Small intestine (tissue), 7 donors: ENCODE measurements at regions not wholly inside any gene's neighbourhood (a gene's known extent, or its start where the extent isn't known, plus 50 kb on each side); places are given as distances from the start of the nearest gene placed in this dataset.

Experiments used
- DNase-seq, 2 donors: peaks; one replicate each; pipeline versions ENCODE4 v3.0.0 to v3.0.0-alpha.2; 2013
- FAIRE-seq: peaks from 2 replicates; lab custom pipeline; 2012; peaks lifted over from hg19 to GRCh38; lab: Jason Lieb, UNC
- H3K27ac ChIP-seq, 3 donors: one replicate each; pipeline ENCODE4 v1.5.1; 2013; ENCODE audit warnings: low read length in 2 of 3, mild to moderate bottlenecking in 2 of 3, control low read depth in 1 of 3, inconsistent platforms in 1 of 3, low read depth in 1 of 3, moderate library complexity in 1 of 3
- H3K27me3 ChIP-seq, 3 donors: one replicate each; pipeline ENCODE4 v1.6.1; 2013; ENCODE audit warnings: low read length in 3 of 3, inconsistent platforms in 1 of 3; ENCODE audit not compliant: control insufficient read depth in 3 of 3, insufficient read depth in 3 of 3
- H3K36me3 ChIP-seq, 3 donors: one replicate each; pipeline ENCODE4 v1.6.1; 2013; ENCODE audit warnings: low read length in 3 of 3, inconsistent platforms in 1 of 3, low read depth in 1 of 3, mild to moderate bottlenecking in 1 of 3, moderate library complexity in 1 of 3; ENCODE audit not compliant: control insufficient read depth in 3 of 3, insufficient read depth in 2 of 3
- H3K4me1 ChIP-seq, 3 donors: one replicate each; pipeline ENCODE4 v1.6.1; 2013; ENCODE audit warnings: low read length in 2 of 3, inconsistent platforms in 1 of 3, low read depth in 1 of 3, mild to moderate bottlenecking in 1 of 3, moderate library complexity in 1 of 3; ENCODE audit not compliant: control insufficient read depth in 3 of 3, insufficient read depth in 2 of 3
- H3K4me3 ChIP-seq, 3 donors: one replicate each; pipeline ENCODE4 v1.5.1; 2013; ENCODE audit warnings: low read length in 3 of 3, control low read depth in 1 of 3, inconsistent platforms in 1 of 3, low read depth in 1 of 3, mild to moderate bottlenecking in 1 of 3, moderate library complexity in 1 of 3
- H3K9me3 ChIP-seq, 2 donors: one replicate each; pipeline ENCODE4 v1.6.1; 2013; ENCODE audit warnings: low read depth in 1 of 2, low read length in 1 of 2; ENCODE audit not compliant: control insufficient read depth in 2 of 2, insufficient read depth in 1 of 2
- WGBS, 3 donors: extraction: QIAGEN DNeasy Blood & Tissue Kit; methylation state at CpG; one replicate each; pipeline ENCODE4 v1.1.7; 2013; 5-methylcytosine and 5-hydroxymethylcytosine counted together
- donor health status: healthy with polysubstance abuse.
- donor health status: control.
- donor health status: control.
- donor health status: Bipolar disorder and iron deficiency.
- donor health status: healthy.

DNA sequence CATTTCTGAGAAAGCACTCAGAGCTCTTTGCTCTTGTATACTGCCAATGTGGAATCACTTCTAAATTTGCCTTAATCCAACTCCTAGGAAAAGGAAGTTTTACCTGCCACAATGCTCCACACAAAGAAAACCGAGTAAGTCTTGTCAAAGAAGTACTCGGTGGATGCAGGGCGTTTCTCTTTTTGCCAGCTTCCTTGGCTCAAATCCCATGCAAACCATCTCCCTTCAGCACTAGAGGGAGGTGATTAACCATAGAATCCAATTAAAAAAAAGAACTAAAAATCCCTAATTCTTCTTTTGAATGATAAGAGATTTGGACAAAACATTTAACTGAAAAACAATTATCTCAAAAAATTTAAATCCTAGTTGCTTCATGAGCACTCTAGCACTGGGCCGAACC, 129.0 kb downstream of the RPRM start:
- H3K27me3 ChIP-seq, result no peaks in the 10 kb centered on the region
- no peaks in the 10 kb centered on the region for H3K36me3 ChIP-seq
- no peaks in the 10 kb centered on the region for H3K9me3 ChIP-seq
- WGBS, 3 donors, result 72 to 79% (median 75%) methylated on average over 4 of the region's 4 CpGs
- FAIRE-seq (no peak), DNase-seq (no peak)
- no peaks in the 10 kb centered on the region for H3K4me1 ChIP-seq
- H3K27ac ChIP-seq, result no peak overlapping the region
- no peak overlapping the region for H3K4me3 ChIP-seq

DNA sequence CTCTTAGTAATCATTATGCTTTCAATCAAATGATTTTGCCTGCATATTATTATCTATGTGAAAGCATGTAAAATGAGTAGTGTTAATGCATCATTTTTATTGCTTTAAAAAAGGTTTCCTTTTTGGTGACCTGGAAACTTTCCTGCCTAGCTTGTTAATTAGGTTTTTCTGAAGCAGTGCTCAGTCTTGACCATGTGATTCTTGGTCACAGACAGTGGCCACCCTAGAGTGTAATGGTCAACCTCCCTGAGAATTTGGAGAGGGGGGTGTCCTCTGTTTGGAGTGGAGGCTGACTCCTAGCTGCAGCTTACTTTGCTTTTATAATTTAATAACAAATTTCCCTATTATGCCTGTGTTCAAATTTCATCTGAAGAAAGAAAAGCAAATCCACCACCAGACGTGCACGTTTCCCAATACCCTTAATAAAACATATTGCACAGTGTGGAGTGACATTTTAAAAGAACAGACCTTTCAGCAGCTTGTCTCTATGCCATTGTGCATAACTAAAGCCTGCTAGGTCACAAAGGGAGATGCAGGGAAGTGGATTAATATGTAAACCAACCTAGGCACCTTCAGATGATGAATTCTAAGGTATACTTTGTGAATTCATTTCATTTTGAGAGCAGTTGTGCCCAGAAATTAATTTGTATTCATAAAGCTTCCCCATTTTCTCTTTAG, 130.6 kb downstream of the RPRM start:
- Histone ChIP-seq H3K9me3 (no peaks in the 10 kb centered on the region), H3K27ac (no peak overlapping the region), H3K27me3 (no peaks in the 10 kb centered on the region), H3K36me3 (no peaks in the 10 kb centered on the region), H3K4me1 (no peaks in the 10 kb centered on the region), H3K4me3 (no peak overlapping the region)
- DNase-seq, result no peak
- FAIRE-seq, result no peak
- whole genome bisulfite sequencing, 3 donors, result 42 to 59% (median 51%) methylated on average over 2 of the region's 2 CpGs

DNA sequence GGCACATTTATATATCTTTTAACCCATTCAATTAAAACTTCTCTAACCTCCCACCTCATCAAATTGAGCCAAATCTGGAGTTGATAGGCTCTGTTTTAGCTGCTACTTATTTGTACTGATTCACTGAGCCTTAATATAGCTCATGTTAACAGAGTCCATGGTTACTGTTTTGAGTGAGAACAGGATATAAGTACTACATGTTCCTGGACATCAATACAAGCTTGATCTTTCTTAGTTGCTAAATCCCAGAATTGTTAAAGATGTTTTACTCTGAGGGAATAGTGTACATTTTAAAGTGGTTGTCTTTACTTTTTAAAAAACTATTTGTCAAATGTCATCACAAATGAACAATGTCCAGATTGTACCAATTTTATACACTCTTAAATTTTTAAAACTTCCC, 157.7 kb downstream of the RPRM start:
- no peak for DNase-seq
- FAIRE-seq, result no peak
- Histone ChIP-seq H3K27me3 (no peaks in the 10 kb centered on the region), H3K4me3 (no peak overlapping the region), H3K27ac (no peak overlapping the region), H3K4me1 (no peaks in the 10 kb centered on the region), H3K36me3 (no peaks in the 10 kb centered on the region), H3K9me3 (no peaks in the 10 kb centered on the region)

DNA sequence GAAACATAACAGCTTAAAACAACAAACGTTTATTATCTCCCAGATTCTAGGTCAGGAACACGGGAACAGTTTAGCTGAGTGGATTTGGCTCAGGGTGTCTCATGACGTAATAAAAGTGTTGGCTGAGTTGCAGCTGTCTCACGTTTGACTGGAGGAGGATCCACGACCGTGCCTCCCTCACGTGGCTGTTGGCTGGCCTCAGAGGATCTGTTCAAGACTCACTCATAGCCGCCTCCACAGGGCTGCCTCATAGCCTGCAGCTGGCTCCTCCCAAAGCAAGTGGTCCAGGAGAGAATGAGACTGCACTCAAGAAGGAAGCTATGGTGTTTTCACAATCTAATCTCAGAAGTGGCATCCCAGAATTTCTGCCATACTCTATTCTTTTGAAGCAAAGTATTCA, 167.1 kb downstream of the RPRM start:
- no peak for FAIRE-seq
- H3K4me1 ChIP-seq, result no peaks in the 10 kb centered on the region
- no peak overlapping the region for H3K27ac ChIP-seq
- no peaks in the 10 kb centered on the region for H3K9me3 ChIP-seq
- 48 to 59% (median 52%) methylated on average over 8 of the region's 8 CpGs for WGBS, 3 donors
- no peak overlapping the region for H3K4me3 ChIP-seq
- no peaks in the 10 kb centered on the region for H3K27me3 ChIP-seq
- DNase-seq, result no peak
- no peaks in the 10 kb centered on the region for H3K36me3 ChIP-seq

DNA sequence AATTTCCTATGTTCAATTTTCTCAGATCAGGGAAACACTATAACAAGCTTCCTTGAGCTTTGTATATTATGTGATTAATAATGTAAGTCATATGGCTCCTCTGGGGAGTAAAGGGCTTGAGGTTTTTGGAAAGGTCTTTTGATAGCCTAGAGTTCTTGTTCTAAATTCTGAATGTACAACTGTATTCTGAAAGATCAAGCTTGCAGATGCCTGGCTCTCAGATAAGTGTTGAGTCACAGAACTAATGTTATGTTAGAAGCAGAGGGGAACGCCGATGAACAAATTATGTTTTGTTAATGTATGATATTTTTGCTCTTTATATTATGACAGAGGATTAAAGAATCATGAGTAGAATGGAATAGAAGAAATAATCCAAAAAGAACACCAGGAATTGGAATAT, 170.1 kb downstream of the RPRM start:
- DNase-seq, result no peak
- Histone ChIP-seq H3K4me1 (no peaks in the 10 kb centered on the region), H3K36me3 (no peaks in the 10 kb centered on the region), H3K27me3 (no peaks in the 10 kb centered on the region), H3K27ac (no peak overlapping the region), H3K4me3 (no peak overlapping the region), H3K9me3 (no peaks in the 10 kb centered on the region)
- no peak for FAIRE-seq
- 87 to 96% (median 89%) methylated on average over 2 of the region's 2 CpGs for WGBS, 3 donors

DNA sequence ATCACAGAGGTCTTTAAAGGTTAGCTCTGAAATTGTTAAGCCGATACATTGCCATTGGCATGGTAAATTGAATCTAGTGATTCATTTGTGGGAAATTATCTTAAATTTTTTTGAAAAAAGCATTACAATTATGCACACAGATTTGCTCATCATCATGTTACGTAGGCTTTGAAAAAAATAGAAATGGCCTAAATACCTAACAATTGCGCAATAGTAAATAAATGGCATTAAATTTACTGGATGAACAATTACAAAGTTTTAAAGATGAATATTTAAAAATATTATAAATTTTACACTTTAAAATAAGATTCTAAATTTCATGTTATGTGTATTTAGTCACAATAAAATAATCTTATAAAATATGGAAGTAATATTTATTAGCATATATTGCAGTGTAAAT, 171.3 kb downstream of the RPRM start:
- Histone ChIP-seq H3K36me3 (no peaks in the 10 kb centered on the region), H3K4me1 (no peaks in the 10 kb centered on the region), H3K4me3 (no peak overlapping the region), H3K27ac (no peak overlapping the region), H3K9me3 (no peaks in the 10 kb centered on the region), H3K27me3 (no peaks in the 10 kb centered on the region)
- DNase-seq (no peak), FAIRE-seq (no peak)
- 58 to 77% (median 59%) methylated on average over 3 of the region's 3 CpGs for WGBS, 3 donors

DNA sequence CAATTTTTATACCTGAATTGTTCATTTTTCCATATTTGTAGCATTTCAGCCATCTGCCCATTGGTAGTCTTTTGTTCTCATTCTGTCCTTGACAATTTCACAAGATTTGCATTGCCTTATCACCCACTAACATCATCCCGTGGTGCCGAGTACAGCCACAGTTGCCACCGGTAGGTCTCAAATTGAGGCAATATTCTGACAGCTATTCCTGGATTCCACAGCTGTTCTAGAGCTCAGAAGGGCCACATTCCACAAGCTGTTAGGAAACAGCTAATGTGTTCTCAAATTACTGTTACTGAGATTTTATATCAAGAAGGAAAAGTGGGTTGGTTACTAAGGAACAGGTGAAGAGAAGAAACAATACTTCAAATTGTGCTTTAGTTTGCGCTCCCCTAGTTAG, 178.8 kb downstream of the RPRM start:
- H3K36me3 ChIP-seq, result no peaks in the 10 kb centered on the region
- H3K27me3 ChIP-seq, result no peaks in the 10 kb centered on the region
- no peak overlapping the region for H3K4me3 ChIP-seq
- no peaks in the 10 kb centered on the region for H3K9me3 ChIP-seq
- no peaks in the 10 kb centered on the region for H3K4me1 ChIP-seq
- FAIRE-seq (no peak), DNase-seq (no peak)
- 92 to 95% (median 93%) methylated on average over 4 of the region's 4 CpGs for WGBS, 3 donors
- no peak overlapping the region for H3K27ac ChIP-seq

DNA sequence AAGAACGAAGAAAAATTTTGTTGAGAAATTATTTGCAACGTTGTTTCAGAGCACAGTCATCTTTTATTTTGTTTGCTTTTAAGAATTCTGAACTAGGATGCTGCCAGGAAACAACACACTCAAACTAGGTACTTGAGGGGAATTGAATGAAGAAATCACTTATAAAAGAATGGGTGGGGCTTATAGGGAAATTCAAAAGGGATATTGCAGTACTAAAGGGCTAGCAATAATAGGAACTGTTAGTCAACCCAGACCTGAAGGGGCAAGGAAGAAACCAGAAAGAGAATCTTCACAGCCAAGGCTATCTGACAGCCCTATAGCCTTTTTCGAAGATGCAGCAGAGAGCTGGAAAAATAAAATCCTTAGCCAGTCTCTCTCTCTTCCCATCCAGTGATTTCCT, 179.3 kb downstream of the RPRM start:
- H3K36me3 ChIP-seq, result no peaks in the 10 kb centered on the region
- no peaks in the 10 kb centered on the region for H3K27me3 ChIP-seq
- FAIRE-seq, result no peak
- 66 to 80% (median 71%) methylated on average over 3 of the region's 3 CpGs for WGBS, 3 donors
- H3K27ac ChIP-seq, result no peak overlapping the region
- no peak overlapping the region for H3K4me3 ChIP-seq
- no peaks in the 10 kb centered on the region for H3K4me1 ChIP-seq
- DNase-seq, result no peak
- H3K9me3 ChIP-seq, result no peaks in the 10 kb centered on the region

DNA sequence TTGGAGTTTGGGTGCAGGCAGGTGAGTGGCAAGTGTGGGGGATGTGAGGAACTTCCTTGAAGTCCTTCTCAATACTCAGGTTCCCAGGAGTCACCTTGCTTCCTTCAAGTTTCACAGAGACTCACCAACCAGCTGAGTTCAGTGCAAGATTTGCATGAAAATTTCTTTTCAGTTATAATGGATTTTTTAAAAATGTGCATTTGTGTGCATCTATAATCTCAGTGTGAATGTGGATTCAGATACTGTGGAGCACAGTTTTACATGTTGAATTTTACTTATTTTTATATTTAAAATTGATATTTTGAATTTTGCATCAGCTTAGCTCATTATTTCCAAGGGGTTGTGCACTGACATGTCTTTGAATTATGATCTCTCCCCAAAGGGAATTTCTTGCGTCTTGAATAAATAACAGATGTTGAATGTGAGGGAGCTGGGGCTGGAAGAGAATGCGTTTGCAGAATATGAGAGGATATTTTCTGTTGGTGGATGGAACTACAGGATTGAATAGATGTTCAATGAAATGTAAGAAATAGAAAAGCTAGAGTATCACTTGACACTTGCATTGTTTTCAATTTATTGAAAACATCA, 184.3 kb downstream of the RPRM start:
- FAIRE-seq, result no peak
- no peaks in the 10 kb centered on the region for H3K36me3 ChIP-seq
- no peak overlapping the region for H3K27ac ChIP-seq
- WGBS, 3 donors, result 33 to 43% (median 42%) methylated on average over 2 of the region's 2 CpGs
- DNase-seq, result no peak
- no peaks in the 10 kb centered on the region for H3K9me3 ChIP-seq
- no peaks in the 10 kb centered on the region for H3K4me1 ChIP-seq
- H3K27me3 ChIP-seq, result no peaks in the 10 kb centered on the region
- H3K4me3 ChIP-seq, result no peak overlapping the region
